OCI-LY3 (cell line): ENCODE measurements at regions not wholly inside any gene's neighbourhood (a gene's known extent, or its start where the extent isn't known, plus 50 kb on each side); places are given as distances from the start of the nearest gene placed in this dataset.

Experiments
- H2AFZ ChIP-seq: fragments of 200-600, 300-600 bp; shearing (Covaris generic); 2 replicates; pipeline ENCODE4 v1.6.0; 2014; ENCODE audit warnings: antibody characterized with exemption, low read depth, low read length
- H3K27ac ChIP-seq: fragments of 200-600, 300-600 bp; sonication (generic); 2 replicates; pipeline ENCODE4 v1.5.1; 2014; ENCODE audit warnings: mild to moderate bottlenecking, low read length, moderate library complexity, mixed read lengths
- H3K27me3 ChIP-seq: fragments of 200-600, 300-600 bp; sonication (generic); 2 replicates; pipeline ENCODE4 v1.6.1; 2014; ENCODE audit warnings: low read depth, low read length, mixed read lengths
- H3K36me3 ChIP-seq: fragments of 200-600, 300-600 bp; sonication (generic); replicated peaks from 2 replicates; pipeline ENCODE3; 2014; ENCODE audit warnings: low read depth, low read length, mixed read lengths
- H3K4me1 ChIP-seq: fragments of 300-600, 200-600 bp; sonication (generic); 2 replicates; pipeline ENCODE4 v1.6.1; 2014; ENCODE audit warnings: low read length, mixed read lengths
- H3K4me2 ChIP-seq: fragments of 200-600, 300-600 bp; sonication (generic); 2 replicates; pipeline ENCODE4 v1.6.1; 2014; ENCODE audit warnings: low read length, mixed read lengths
- H3K4me3 ChIP-seq: fragments of 300-600, 200-600 bp; sonication (generic); 2 replicates; pipeline ENCODE4 v1.5.1; 2014; ENCODE audit warnings: antibody characterized with exemption, mild to moderate bottlenecking, low read length, moderate library complexity
- H3K79me2 ChIP-seq: fragments of 300-600, 200-600 bp; shearing (Covaris generic); 2 replicates; pipeline ENCODE4 v1.6.1; 2014; ENCODE audit warnings: mild to moderate bottlenecking, low read length, mixed read lengths
- H3K9ac ChIP-seq: fragments of 300-600, 200-600 bp; shearing (Covaris generic); 2 replicates; pipeline ENCODE4 v1.6.0; 2014; ENCODE audit warnings: mild to moderate bottlenecking, low read length, moderate library complexity
- H3K9me3 ChIP-seq: fragments of 200-600, 300-600 bp; shearing (Covaris generic); 2 replicates; pipeline ENCODE4 v1.6.1; 2014; ENCODE audit warnings: low read length, mixed read lengths; ENCODE audit not compliant: insufficient read depth
- H4K20me1 ChIP-seq: fragments of 200-600, 300-600 bp; sonication (generic); 2 replicates; pipeline ENCODE4 v1.6.1; 2016; ENCODE audit warnings: low read length, mixed read lengths; ENCODE audit not compliant: insufficient read depth
- EZH2phosphoT487 ChIP-seq: fragments of 200-600 bp; shearing (Covaris generic); IDR thresholded peaks from 2 replicates; pipeline ENCODE4 v1.6.1; 2018; ENCODE audit warnings: antibody characterized with exemption, mixed run types, low read depth
- TF ChIP-seq, protein P1 (sequence below): fragments of 200-600, 300-600 bp; sonication (generic); IDR thresholded peaks from 2 replicates; pipeline ENCODE4 v1.5.1; 2014; ENCODE audit warnings: antibody characterized with exemption, low read length, low read depth

GRCh38 chr2:217399291-217399690, 539.4 kb upstream of the TNP1 start:
- H3K9ac ChIP-seq = no peak overlapping the region
- H4K20me1 ChIP-seq = no peaks in the 10 kb centered on the region
- no peaks in the 10 kb centered on the region for H3K9me3 ChIP-seq
- H3K27ac ChIP-seq = no peak overlapping the region
- H3K4me1 ChIP-seq = no peaks in the 10 kb centered on the region
- no peak overlapping the region for H3K4me2 ChIP-seq
- no peak overlapping the region for H3K4me3 ChIP-seq
- H2AFZ ChIP-seq = no peak overlapping the region
- no peaks in the 10 kb centered on the region for H3K36me3 ChIP-seq
- no peaks in the 10 kb centered on the region for H3K27me3 ChIP-seq
- H3K79me2 ChIP-seq = no peaks in the 10 kb centered on the region
- TF ChIP-seq, protein P1, sequence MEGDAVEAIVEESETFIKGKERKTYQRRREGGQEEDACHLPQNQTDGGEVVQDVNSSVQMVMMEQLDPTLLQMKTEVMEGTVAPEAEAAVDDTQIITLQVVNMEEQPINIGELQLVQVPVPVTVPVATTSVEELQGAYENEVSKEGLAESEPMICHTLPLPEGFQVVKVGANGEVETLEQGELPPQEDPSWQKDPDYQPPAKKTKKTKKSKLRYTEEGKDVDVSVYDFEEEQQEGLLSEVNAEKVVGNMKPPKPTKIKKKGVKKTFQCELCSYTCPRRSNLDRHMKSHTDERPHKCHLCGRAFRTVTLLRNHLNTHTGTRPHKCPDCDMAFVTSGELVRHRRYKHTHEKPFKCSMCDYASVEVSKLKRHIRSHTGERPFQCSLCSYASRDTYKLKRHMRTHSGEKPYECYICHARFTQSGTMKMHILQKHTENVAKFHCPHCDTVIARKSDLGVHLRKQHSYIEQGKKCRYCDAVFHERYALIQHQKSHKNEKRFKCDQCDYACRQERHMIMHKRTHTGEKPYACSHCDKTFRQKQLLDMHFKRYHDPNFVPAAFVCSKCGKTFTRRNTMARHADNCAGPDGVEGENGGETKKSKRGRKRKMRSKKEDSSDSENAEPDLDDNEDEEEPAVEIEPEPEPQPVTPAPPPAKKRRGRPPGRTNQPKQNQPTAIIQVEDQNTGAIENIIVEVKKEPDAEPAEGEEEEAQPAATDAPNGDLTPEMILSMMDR = no peak
- no peak for TF ChIP-seq EZH2phosphoT487

- Histone ChIP-seq H3K36me3 (no peaks in the 10 kb centered on the region), H3K4me3 (no peak overlapping the region), H3K27ac (no peak overlapping the region), H4K20me1 (no peaks in the 10 kb centered on the region), H3K4me1 (no peaks in the 10 kb centered on the region), H3K9me3 (no peaks in the 10 kb centered on the region), H3K9ac (no peak overlapping the region), H2AFZ (no peak overlapping the region), H3K79me2 (no peaks in the 10 kb centered on the region), H3K4me2 (no peak overlapping the region), H3K27me3 (no peaks in the 10 kb centered on the region)
- TF ChIP-seq EZH2phosphoT487 = no peak
- TF ChIP-seq, protein P1 = no peak
Measured at GRCh38 chr2:217398860-217399259, 539.0 kb upstream of the TNP1 start.

DNA sequence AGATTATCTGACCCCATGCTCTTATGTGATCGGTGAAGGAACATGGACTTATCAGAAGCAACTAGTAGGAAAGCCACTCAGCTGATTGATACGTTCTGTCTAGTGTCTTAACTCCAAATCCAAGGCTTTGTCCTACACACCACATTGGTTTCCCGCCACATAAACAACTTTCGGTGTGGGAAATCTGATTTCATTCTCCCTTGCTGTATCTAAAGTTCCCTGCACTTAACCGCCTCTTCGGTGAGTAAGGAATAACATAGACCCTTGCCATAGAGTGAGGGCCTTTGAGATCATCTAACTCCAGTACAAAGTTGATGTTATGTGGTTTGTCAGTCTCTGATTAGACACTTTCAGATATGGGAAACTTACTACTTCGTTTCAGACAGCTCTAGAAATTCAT, 538.2 kb upstream of the TNP1 start:
- Histone ChIP-seq H3K4me3 (no peak overlapping the region), H3K4me1 (no peaks in the 10 kb centered on the region), H3K79me2 (no peaks in the 10 kb centered on the region), H3K36me3 (no peaks in the 10 kb centered on the region), H3K4me2 (no peak overlapping the region), H3K9me3 (no peaks in the 10 kb centered on the region), H3K27ac (no peak overlapping the region), H4K20me1 (no peaks in the 10 kb centered on the region), H2AFZ (no peak overlapping the region), H3K27me3 (no peaks in the 10 kb centered on the region), H3K9ac (no peak overlapping the region)
- TF ChIP-seq, protein P1 = no peak
- TF ChIP-seq EZH2phosphoT487 = no peak

GRCh38 chr2:217396586-217396985, 536.7 kb upstream of the TNP1 start:
- TF ChIP-seq, protein P1 = no peak
- TF ChIP-seq EZH2phosphoT487 = no peak
- no peak overlapping the region for H3K27ac ChIP-seq

More at GRCh38 chr2:217396586-217396985, 536.7 kb upstream of the TNP1 start:
- Histone ChIP-seq H3K4me1 (no peaks in the 10 kb centered on the region), H3K79me2 (no peaks in the 10 kb centered on the region), H3K9ac (no peak overlapping the region), H2AFZ (no peak overlapping the region), H3K36me3 (no peaks in the 10 kb centered on the region), H4K20me1 (no peaks in the 10 kb centered on the region), H3K27me3 (no peaks in the 10 kb centered on the region), H3K4me2 (no peak overlapping the region), H3K9me3 (no peaks in the 10 kb centered on the region), H3K4me3 (no peak overlapping the region)
